Neuronal stem cell (in vitro differentiated cells): ENCODE measurements at regions not wholly inside any gene's neighbourhood (a gene's known extent, or its start where the extent isn't known, plus 50 kb on each side); places are given as distances from the start of the nearest gene placed in this dataset.
A peak's percentile ranks its signal among the peaks of the same experiment; 100 is the strongest.

ENCODE experiments used
- DNase-seq: peaks from one replicate; pipeline ENCODE4 v3.0.0-alpha.2; 2013; ENCODE audit warnings: low spot score
- H2AFZ ChIP-seq: one replicate; pipeline ENCODE4 v1.6.1; 2013; ENCODE audit warnings: mild to moderate bottlenecking, low read length, inconsistent platforms
- H2AK5ac ChIP-seq: 2 replicates; pipeline ENCODE4 v1.6.1; 2013; ENCODE audit warnings: low read depth, mild to moderate bottlenecking, inconsistent platforms, low read length, moderate library complexity, mixed read lengths
- H2BK120ac ChIP-seq: 2 replicates; pipeline ENCODE4 v1.6.1; 2013; ENCODE audit warnings: low read depth, mild to moderate bottlenecking, inconsistent platforms, low read length, moderate library complexity, mixed read lengths
- H2BK12ac ChIP-seq: one replicate; pipeline ENCODE4 v1.6.1; 2013; ENCODE audit warnings: low read length, inconsistent platforms
- H2BK15ac ChIP-seq: 2 replicates; pipeline ENCODE4 v1.6.1; 2013; ENCODE audit warnings: mild to moderate bottlenecking, low read length, inconsistent platforms, mixed read lengths
- H2BK5ac ChIP-seq: one replicate; pipeline ENCODE4 v1.6.1; 2013; ENCODE audit warnings: inconsistent platforms, mild to moderate bottlenecking, low read length, moderate library complexity
- H3K14ac ChIP-seq: one replicate; pipeline ENCODE4 v1.6.1; 2013; ENCODE audit warnings: low read length, inconsistent platforms
- H3K18ac ChIP-seq: 2 replicates; pipeline ENCODE4 v1.6.1; 2013; ENCODE audit warnings: low read length, inconsistent platforms
- H3K23ac ChIP-seq: 2 replicates; pipeline ENCODE4 v1.6.1; 2013; ENCODE audit warnings: low read depth, mild to moderate bottlenecking, mixed read lengths, low read length, inconsistent platforms; ENCODE audit not compliant: poor library complexity
- H3K27ac ChIP-seq: replicated peaks from 3 replicates; pipeline ENCODE4 v1.5.1; 2013; ENCODE audit warnings: low read length, inconsistent platforms
- H3K27me3 ChIP-seq, 3 experiments: 2 replicates each; pipeline ENCODE4 v1.6.1; 2013; ENCODE audit warnings: low read length in 3 of 3, mild to moderate bottlenecking in 2 of 3, inconsistent platforms in 1 of 3, low read depth in 1 of 3, mixed read lengths in 1 of 3, moderate library complexity in 1 of 3; ENCODE audit not compliant: control insufficient read depth in 3 of 3, insufficient read depth in 3 of 3
- H3K36me3 ChIP-seq, 2 donors: replicated peaks in 1 of 2; 2 replicates each; pipeline ENCODE4 v1.6.1; 2013; ENCODE audit warnings: low read length in 2 of 2; ENCODE audit not compliant: control insufficient read depth in 2 of 2, insufficient read depth in 2 of 2
- H3K4ac ChIP-seq: 2 replicates; pipeline ENCODE4 v1.6.1; 2013; ENCODE audit warnings: inconsistent platforms, mild to moderate bottlenecking, low read length, moderate library complexity
- H3K4me1 ChIP-seq, 2 donors: 1 replicate in 1 of 2; 2 replicates in 1 of 2; pipeline ENCODE4 v1.6.1; 2013; ENCODE audit warnings: low read length in 2 of 2, low read depth in 1 of 2; ENCODE audit not compliant: control insufficient read depth in 2 of 2, insufficient read depth in 1 of 2
- H3K4me2 ChIP-seq: one replicate; pipeline ENCODE4 v1.6.1; 2013; ENCODE audit warnings: mild to moderate bottlenecking, low read length, inconsistent platforms; ENCODE audit not compliant: insufficient read depth, poor library complexity, severe bottlenecking
- H3K4me3 ChIP-seq, 2 donors: 2 replicates each; pipeline ENCODE4 v1.5.1; 2013; ENCODE audit warnings: low read length in 2 of 2, mild to moderate bottlenecking in 2 of 2, inconsistent platforms in 1 of 2, moderate library complexity in 1 of 2
- H3K79me1 ChIP-seq: one replicate; pipeline ENCODE4 v1.6.1; 2013; ENCODE audit warnings: low read depth, mild to moderate bottlenecking, inconsistent platforms, low read length, moderate library complexity
- H3K9ac ChIP-seq: one replicate; pipeline ENCODE4 v1.6.1; 2013; ENCODE audit warnings: mild to moderate bottlenecking, low read depth, low read length, inconsistent platforms; ENCODE audit not compliant: poor library complexity
- H3K9me3 ChIP-seq, 2 donors: replicated peaks in 1 of 2; 2 replicates each; pipeline versions ENCODE3 to v1.6.1; 2013; ENCODE audit warnings: low read length in 2 of 2, mild to moderate bottlenecking in 2 of 2, inconsistent platforms in 1 of 2, low read depth in 1 of 2, mixed read lengths in 1 of 2, moderate library complexity in 1 of 2; ENCODE audit not compliant: control insufficient read depth in 2 of 2, insufficient read depth in 1 of 2
- H4K8ac ChIP-seq: one replicate; pipeline ENCODE4 v1.6.1; 2013; ENCODE audit warnings: low read depth, mild to moderate bottlenecking, inconsistent platforms, low read length, moderate library complexity
- H4K91ac ChIP-seq: one replicate; pipeline ENCODE4 v1.6.1; 2013; ENCODE audit warnings: low read length, low read depth, mild to moderate bottlenecking, inconsistent platforms; ENCODE audit not compliant: poor library complexity
- WGBS, 2 donors: extraction: QIAGEN DNeasy Blood & Tissue Kit; methylation state at CpG; one replicate each; pipeline ENCODE4 v1.1.7; 2013; ENCODE audit warnings: missing lambda C conversion rate in 2 of 2, mixed read lengths in 1 of 2; ENCODE audit not compliant: insufficient read length in 2 of 2, insufficient replicate concordance in 1 of 2; ENCODE audit errors: extremely low coverage in 2 of 2; 5-methylcytosine and 5-hydroxymethylcytosine counted together

DNA sequence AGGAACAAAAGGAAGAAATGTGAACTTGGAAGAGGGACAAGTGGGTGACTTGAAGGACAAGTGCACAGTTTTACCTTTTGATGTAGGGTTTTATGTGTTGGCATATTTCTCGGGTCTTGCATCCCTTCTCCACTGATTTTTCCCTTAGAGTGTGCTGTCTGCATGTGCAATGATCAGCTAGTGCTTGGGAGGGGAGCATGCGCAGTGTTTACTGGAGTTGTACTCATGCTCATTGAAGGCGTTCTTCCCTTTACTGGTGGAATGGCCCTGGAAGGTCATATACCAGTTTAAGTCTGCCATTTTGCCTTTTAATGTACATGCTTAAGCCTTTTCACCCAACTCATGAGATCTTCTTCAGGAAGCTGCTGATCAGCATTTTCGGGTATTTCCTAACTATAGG lies 1168.0 kb downstream of the SUCLG1 start:
- H3K36me3 ChIP-seq: no peaks in the 10 kb centered on the region
- no peak overlapping the region for H3K4ac ChIP-seq
- H3K23ac ChIP-seq: no peak overlapping the region
- H2BK12ac ChIP-seq: no peak overlapping the region
- H3K27me3 ChIP-seq: no peaks in the 10 kb centered on the region
- no peak overlapping the region for H2BK15ac ChIP-seq
- no peak overlapping the region for H4K91ac ChIP-seq
- H3K4me2 ChIP-seq: no peak overlapping the region
- no peak overlapping the region for H3K4me3 ChIP-seq
- no peak overlapping the region for H4K8ac ChIP-seq
- H3K9me3 ChIP-seq: no peaks in the 10 kb centered on the region
- no CpG with 5 or more reads among the region's 4 CpGs for WGBS, 2 donors
- H2AFZ ChIP-seq: no peak overlapping the region
- H3K18ac ChIP-seq: no peak overlapping the region
- H3K4me1 ChIP-seq: no peaks in the 10 kb centered on the region
- no peak overlapping the region for H3K14ac ChIP-seq
- no peak overlapping the region for H3K9ac ChIP-seq
- no peak overlapping the region for H3K27ac ChIP-seq
- H2BK120ac ChIP-seq: no peak overlapping the region
- H2AK5ac ChIP-seq: no peak overlapping the region
- H2BK5ac ChIP-seq: no peak overlapping the region
- H3K79me1 ChIP-seq: no peaks in the 10 kb centered on the region
- DNase-seq: no peak

DNA sequence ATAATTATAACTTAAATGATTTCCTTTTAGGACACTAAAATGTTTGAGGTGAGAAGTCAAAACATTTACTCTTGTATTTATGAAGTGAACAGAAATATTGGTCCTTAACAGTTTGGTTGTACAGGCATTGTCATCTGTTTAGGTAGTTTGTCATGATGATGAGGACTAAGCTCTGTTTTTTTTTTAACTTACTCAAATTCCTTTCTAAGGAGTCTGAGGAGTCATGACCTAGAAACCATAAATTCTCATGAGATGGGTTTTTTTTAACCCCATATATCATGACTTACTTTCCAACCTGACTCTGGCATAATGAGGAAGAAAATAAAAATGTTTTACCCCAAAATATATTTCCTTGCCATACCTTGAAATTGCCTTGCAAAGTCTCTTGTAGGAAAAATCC lies 1176.2 kb downstream of the SUCLG1 start:
- Histone ChIP-seq H2BK15ac (no peak overlapping the region), H4K91ac (no peak overlapping the region), H2AFZ (no peak overlapping the region), H3K4me3 (no peak overlapping the region), H3K27ac (no peak overlapping the region), H2BK12ac (no peak overlapping the region), H3K79me1 (no peaks in the 10 kb centered on the region), H2BK120ac (no peak overlapping the region), H3K4ac (no peak overlapping the region), H3K18ac (no peak overlapping the region), H4K8ac (no peak overlapping the region), H2AK5ac (no peak overlapping the region), H3K9me3 (no peaks in the 10 kb centered on the region), H2BK5ac (no peak overlapping the region), H3K36me3 (no peaks in the 10 kb centered on the region), H3K9ac (no peak overlapping the region), H3K4me1 (no peaks in the 10 kb centered on the region), H3K27me3 (no peaks in the 10 kb centered on the region), H3K14ac (no peak overlapping the region), H3K4me2 (no peak overlapping the region), H3K23ac (no peak overlapping the region)
- DNase-seq: no peak

GRCh38 chr2:83282043-83282795 lies 1176.9 kb downstream of the SUCLG1 start:
- no CpG with 5 or more reads among the region's 6 CpGs for WGBS, 2 donors
- H3K9me3 ChIP-seq: no peaks in the 10 kb centered on the region
- no peak overlapping the region for H3K4me3 ChIP-seq
- H3K79me1 ChIP-seq: no peaks in the 10 kb centered on the region
- H3K23ac ChIP-seq: no peak overlapping the region
- no peak overlapping the region for H2BK120ac ChIP-seq
- no peak overlapping the region for H2BK15ac ChIP-seq
- H3K9ac ChIP-seq: no peak overlapping the region
- peak overlapping the region; percentile 56 for H2AFZ ChIP-seq
- H3K4me2 ChIP-seq: no peak overlapping the region
- H4K8ac ChIP-seq: no peak overlapping the region
- H2BK12ac ChIP-seq: no peak overlapping the region
- no peak overlapping the region for H4K91ac ChIP-seq
- H3K4me1 ChIP-seq: no peaks in the 10 kb centered on the region
- no peak overlapping the region for H3K18ac ChIP-seq
- H3K14ac ChIP-seq: no peak overlapping the region
- H2AK5ac ChIP-seq: no peak overlapping the region
- no peak for DNase-seq
- no peaks in the 10 kb centered on the region for H3K27me3 ChIP-seq
- H3K27ac ChIP-seq: no peak overlapping the region
- no peak overlapping the region for H3K4ac ChIP-seq
- H3K36me3 ChIP-seq: no peaks in the 10 kb centered on the region
- no peak overlapping the region for H2BK5ac ChIP-seq

DNA sequence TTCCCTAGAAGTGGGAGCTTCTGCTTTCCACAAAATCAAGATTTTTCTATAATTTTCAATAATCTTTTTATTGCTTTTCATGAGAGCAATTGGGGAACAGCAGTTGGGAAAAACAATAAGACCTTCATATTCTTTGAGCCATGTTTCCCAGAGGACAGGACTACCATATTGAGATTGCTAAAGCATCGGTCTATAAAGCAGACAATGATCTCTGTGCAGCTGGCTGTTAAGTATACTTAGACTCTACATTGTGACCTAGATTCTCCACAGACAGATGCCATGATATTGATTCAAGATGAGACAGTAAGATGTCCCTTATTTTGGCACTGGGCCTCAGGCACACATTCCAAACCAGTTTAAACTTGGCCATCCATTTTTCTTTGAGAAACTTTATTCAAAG lies 1178.7 kb downstream of the SUCLG1 start:
- Histone ChIP-seq H2BK15ac (no peak overlapping the region), H3K4me1 (no peaks in the 10 kb centered on the region), H3K27ac (no peak overlapping the region), H2AFZ (no peak overlapping the region), H3K4me2 (no peak overlapping the region), H2BK120ac (no peak overlapping the region), H3K27me3 (no peaks in the 10 kb centered on the region), H3K4me3 (no peak overlapping the region), H3K14ac (no peak overlapping the region), H2AK5ac (no peak overlapping the region), H4K91ac (no peak overlapping the region), H3K79me1 (no peaks in the 10 kb centered on the region), H3K9me3 (no peaks in the 10 kb centered on the region), H3K36me3 (no peaks in the 10 kb centered on the region), H3K4ac (no peak overlapping the region), H2BK5ac (no peak overlapping the region), H3K18ac (no peak overlapping the region), H4K8ac (no peak overlapping the region), H3K23ac (no peak overlapping the region), H2BK12ac (no peak overlapping the region), H3K9ac (no peak overlapping the region)
- DNase-seq: no peak
- no CpG with 5 or more reads among the region's 1 CpG for WGBS, 2 donors
